ENCODE measurements at regions not wholly inside any gene's neighbourhood (a gene's known extent, or its start where the extent isn't known, plus 50 kb on each side); places are given as distances from the start of the nearest gene placed in this dataset.

DNA sequence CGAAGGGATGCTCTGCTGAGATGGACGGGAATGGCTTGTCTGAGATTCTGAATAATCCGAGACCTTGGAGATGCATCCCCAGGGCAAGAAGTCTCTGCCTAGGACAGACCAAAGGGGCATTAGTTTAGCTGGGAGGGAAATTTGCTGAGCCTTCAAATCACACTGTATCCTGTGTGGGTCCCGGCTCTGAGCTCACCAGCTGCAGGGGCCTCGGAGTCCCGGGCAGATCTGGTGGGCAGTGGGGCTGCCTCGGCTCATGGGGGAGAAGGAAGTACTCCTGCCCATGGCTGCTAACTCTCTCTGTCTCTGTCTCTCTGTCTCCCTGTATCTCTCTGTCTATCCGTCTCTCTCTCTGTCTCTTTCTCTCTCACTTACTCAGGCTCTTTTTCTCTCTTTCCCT, 522.4 kb downstream of the TBC1D22A start:
- no peak overlapping the region for H3K18ac ChIP-seq (ENCODE audit: low read length)
- no peak overlapping the region for H4K91ac ChIP-seq (ENCODE audit: low read depth, low read length, poor library complexity)
- peaks cover 0 to 30% (median 0%) of the 10 kb centered on the region in 3 experiments for H3K27me3 ChIP-seq (ENCODE audit: control insufficient read depth in 3 of 3, insufficient read depth in 3 of 3, low read depth in 1 of 3, low read length in 3 of 3)
- H4K8ac ChIP-seq (ENCODE audit: low read depth, low read length), result no peak overlapping the region
- H3K4me2 ChIP-seq (ENCODE audit: insufficient read depth, low read length, poor library complexity, severe bottlenecking), result no peak overlapping the region
- no peak overlapping the region for H2AK5ac ChIP-seq (ENCODE audit: low read depth, low read length)
- no peak overlapping the region for H3K4me3 ChIP-seq (ENCODE audit: low read length in 2 of 2)
- H3K79me1 ChIP-seq (ENCODE audit: low read depth, low read length), result no peaks in the 10 kb centered on the region
- H2BK5ac ChIP-seq (ENCODE audit: low read length), result no peak overlapping the region
- no peak overlapping the region for H3K4ac ChIP-seq (ENCODE audit: low read length)
- no peak overlapping the region for H3K27ac ChIP-seq (replicated peaks; ENCODE audit: low read length)
- no peak overlapping the region for H3K9ac ChIP-seq (ENCODE audit: low read depth, low read length, poor library complexity)
- H3K23ac ChIP-seq (ENCODE audit: low read depth, low read length, poor library complexity), result no peak overlapping the region
- no peak overlapping the region for H2BK120ac ChIP-seq (ENCODE audit: low read depth, low read length)
- no peak overlapping the region for H2BK15ac ChIP-seq (ENCODE audit: low read length)
- H2AFZ ChIP-seq (ENCODE audit: low read length), result no peak overlapping the region
- no CpG with 5 or more reads among the region's 8 CpGs for WGBS, 2 donors (ENCODE audit: extremely low coverage in 2 of 2, insufficient read length in 2 of 2, insufficient replicate concordance in 1 of 2)
- H3K4me1 ChIP-seq (ENCODE audit: control insufficient read depth in 2 of 2, insufficient read depth in 1 of 2, low read depth in 1 of 2, low read length in 2 of 2), result no peaks in the 10 kb centered on the region
- no peak for DNase-seq (ENCODE audit: low spot score)
- no peak overlapping the region for H3K14ac ChIP-seq (ENCODE audit: low read length)
- H3K36me3 ChIP-seq (replicated peaks in 1 of 2; ENCODE audit: control insufficient read depth in 2 of 2, insufficient read depth in 2 of 2, low read length in 2 of 2), result no peaks in the 10 kb centered on the region
- no peak overlapping the region for H2BK12ac ChIP-seq (ENCODE audit: low read length)
- peaks cover 0 to 74% of the 10 kb centered on the region in 2 donors for H3K9me3 ChIP-seq (replicated peaks in 1 of 2; ENCODE audit: control insufficient read depth in 2 of 2, insufficient read depth in 1 of 2, low read depth in 1 of 2, low read length in 2 of 2)

DNA sequence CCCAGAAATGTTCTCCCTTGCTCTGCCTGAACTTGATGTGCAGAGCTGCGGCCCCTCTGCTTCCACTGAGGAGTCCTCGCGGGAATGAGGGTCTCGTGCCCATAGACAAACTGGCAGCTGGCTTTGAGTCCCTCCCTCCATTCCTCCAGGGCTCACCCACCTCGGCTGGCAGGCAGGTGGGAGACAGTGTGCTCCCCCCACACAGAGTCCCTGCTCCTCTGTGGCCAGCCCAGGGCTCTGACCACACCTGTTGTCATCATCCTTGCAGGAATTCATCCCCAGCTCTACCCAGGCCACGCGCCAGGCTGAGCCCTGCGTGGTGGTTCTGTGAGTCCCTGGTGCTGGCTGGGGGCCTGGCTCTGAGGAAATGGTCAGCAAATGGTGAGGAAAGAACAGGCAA, 521.9 kb downstream of the TBC1D22A start:
- DNase-seq (ENCODE audit: low spot score), result no peak
- no peak overlapping the region for H3K4ac ChIP-seq (ENCODE audit: low read length)
- H2BK15ac ChIP-seq (ENCODE audit: low read length), result no peak overlapping the region
- no peak overlapping the region for H2BK5ac ChIP-seq (ENCODE audit: low read length)
- peaks cover 0 to 74% of the 10 kb centered on the region in 2 donors for H3K9me3 ChIP-seq (replicated peaks in 1 of 2; ENCODE audit: control insufficient read depth in 2 of 2, insufficient read depth in 1 of 2, low read depth in 1 of 2, low read length in 2 of 2)
- no peak overlapping the region for H3K18ac ChIP-seq (ENCODE audit: low read length)
- H2BK120ac ChIP-seq (ENCODE audit: low read depth, low read length), result no peak overlapping the region
- H3K14ac ChIP-seq (ENCODE audit: low read length), result no peak overlapping the region
- WGBS, 2 donors (ENCODE audit: extremely low coverage in 2 of 2, insufficient read length in 2 of 2, insufficient replicate concordance in 1 of 2), result no CpG with 5 or more reads among the region's 8 CpGs
- no peak overlapping the region for H3K23ac ChIP-seq (ENCODE audit: low read depth, low read length, poor library complexity)
- no peak overlapping the region for H2AK5ac ChIP-seq (ENCODE audit: low read depth, low read length)
- H3K36me3 ChIP-seq (replicated peaks in 1 of 2; ENCODE audit: control insufficient read depth in 2 of 2, insufficient read depth in 2 of 2, low read length in 2 of 2), result no peaks in the 10 kb centered on the region
- no peak overlapping the region for H3K4me2 ChIP-seq (ENCODE audit: insufficient read depth, low read length, poor library complexity, severe bottlenecking)
- no peak overlapping the region for H3K9ac ChIP-seq (ENCODE audit: low read depth, low read length, poor library complexity)
- no peaks in the 10 kb centered on the region for H3K79me1 ChIP-seq (ENCODE audit: low read depth, low read length)
- H3K27ac ChIP-seq (replicated peaks; ENCODE audit: low read length), result no peak overlapping the region
- H2AFZ ChIP-seq (ENCODE audit: low read length), result no peak overlapping the region
- H4K91ac ChIP-seq (ENCODE audit: low read depth, low read length, poor library complexity), result no peak overlapping the region
- peak overlapping the region in 1 of 2 donors; percentile 56 for H3K4me3 ChIP-seq (ENCODE audit: low read length in 2 of 2)
- H4K8ac ChIP-seq (ENCODE audit: low read depth, low read length), result no peak overlapping the region
- H3K4me1 ChIP-seq (ENCODE audit: control insufficient read depth in 2 of 2, insufficient read depth in 1 of 2, low read depth in 1 of 2, low read length in 2 of 2), result no peaks in the 10 kb centered on the region
- peaks cover 0 to 30% (median 0%) of the 10 kb centered on the region in 3 experiments for H3K27me3 ChIP-seq (ENCODE audit: control insufficient read depth in 3 of 3, insufficient read depth in 3 of 3, low read depth in 1 of 3, low read length in 3 of 3)
- H2BK12ac ChIP-seq (ENCODE audit: low read length), result no peak overlapping the region

GRCh38 chr22:47283616-47284270, 521.3 kb downstream of the TBC1D22A start:
- Histone ChIP-seq H3K18ac (ENCODE audit: low read length) (no peak overlapping the region), H3K4ac (ENCODE audit: low read length) (no peak overlapping the region), H2BK5ac (ENCODE audit: low read length) (no peak overlapping the region), H3K4me3 (ENCODE audit: low read length in 2 of 2) (peak overlapping the region in 1 of 2 donors; percentile 56), H3K14ac (ENCODE audit: low read length) (no peak overlapping the region), H3K9ac (ENCODE audit: low read depth, low read length, poor library complexity) (no peak overlapping the region), H2BK15ac (ENCODE audit: low read length) (no peak overlapping the region), H2BK12ac (ENCODE audit: low read length) (no peak overlapping the region), H3K4me1 (ENCODE audit: control insufficient read depth in 2 of 2, insufficient read depth in 1 of 2, low read depth in 1 of 2, low read length in 2 of 2) (no peaks in the 10 kb centered on the region), H3K4me2 (ENCODE audit: insufficient read depth, low read length, poor library complexity, severe bottlenecking) (no peak overlapping the region), H4K91ac (ENCODE audit: low read depth, low read length, poor library complexity) (no peak overlapping the region), H3K27ac (replicated peaks; ENCODE audit: low read length) (no peak overlapping the region), H3K79me1 (ENCODE audit: low read depth, low read length) (no peaks in the 10 kb centered on the region), H3K9me3 (replicated peaks in 1 of 2; ENCODE audit: control insufficient read depth in 2 of 2, insufficient read depth in 1 of 2, low read depth in 1 of 2, low read length in 2 of 2) (peaks cover 0 to 75% of the 10 kb centered on the region in 2 donors), H4K8ac (ENCODE audit: low read depth, low read length) (no peak overlapping the region), H2BK120ac (ENCODE audit: low read depth, low read length) (no peak overlapping the region), H3K23ac (ENCODE audit: low read depth, low read length, poor library complexity) (no peak overlapping the region), H3K27me3 (ENCODE audit: control insufficient read depth in 3 of 3, insufficient read depth in 3 of 3, low read depth in 1 of 3, low read length in 3 of 3) (peaks cover 0 to 36% (median 0%) of the 10 kb centered on the region in 3 experiments), H2AK5ac (ENCODE audit: low read depth, low read length) (no peak overlapping the region), H3K36me3 (replicated peaks in 1 of 2; ENCODE audit: control insufficient read depth in 2 of 2, insufficient read depth in 2 of 2, low read length in 2 of 2) (no peaks in the 10 kb centered on the region), H2AFZ (ENCODE audit: low read length) (no peak overlapping the region)
- no CpG with 5 or more reads among the region's 17 CpGs for whole genome bisulfite sequencing, 2 donors (ENCODE audit: extremely low coverage in 2 of 2, insufficient read length in 2 of 2, insufficient replicate concordance in 1 of 2)
- DNase-seq (ENCODE audit: low spot score), result no peak

DNA sequence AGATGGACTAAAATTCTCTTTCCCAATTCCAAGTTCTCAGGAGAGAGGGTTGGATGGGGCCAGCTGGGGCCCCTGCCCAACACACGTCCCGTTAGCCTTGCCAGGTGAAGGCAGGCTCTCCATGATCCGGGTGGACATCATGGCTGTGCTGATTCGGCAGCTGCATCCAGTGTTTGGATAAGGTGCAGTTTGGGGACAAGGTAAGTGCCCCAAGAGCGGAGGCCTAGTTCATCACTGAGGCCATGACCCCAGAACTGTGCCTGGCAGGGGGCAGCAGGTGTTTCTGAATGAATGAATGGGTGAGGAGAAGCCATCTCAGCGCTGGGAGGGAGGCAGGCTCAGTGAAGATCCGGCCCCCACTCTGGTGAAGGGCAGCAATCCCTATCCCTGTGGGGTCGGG, 520.4 kb downstream of the TBC1D22A start:
- Histone ChIP-seq H3K36me3 (replicated peaks in 1 of 2; ENCODE audit: control insufficient read depth in 2 of 2, insufficient read depth in 2 of 2, low read length in 2 of 2) (no peaks in the 10 kb centered on the region), H3K9me3 (replicated peaks in 1 of 2; ENCODE audit: control insufficient read depth in 2 of 2, insufficient read depth in 1 of 2, low read depth in 1 of 2, low read length in 2 of 2) (peaks cover 0 to 74% of the 10 kb centered on the region in 2 donors), H2BK120ac (ENCODE audit: low read depth, low read length) (no peak overlapping the region), H3K27ac (replicated peaks; ENCODE audit: low read length) (no peak overlapping the region), H2BK5ac (ENCODE audit: low read length) (no peak overlapping the region), H3K4me3 (ENCODE audit: low read length in 2 of 2) (no peak overlapping the region), H3K23ac (ENCODE audit: low read depth, low read length, poor library complexity) (no peak overlapping the region), H3K4ac (ENCODE audit: low read length) (no peak overlapping the region), H2BK15ac (ENCODE audit: low read length) (no peak overlapping the region), H3K9ac (ENCODE audit: low read depth, low read length, poor library complexity) (no peak overlapping the region), H3K4me1 (ENCODE audit: control insufficient read depth in 2 of 2, insufficient read depth in 1 of 2, low read depth in 1 of 2, low read length in 2 of 2) (no peaks in the 10 kb centered on the region), H2AK5ac (ENCODE audit: low read depth, low read length) (no peak overlapping the region), H3K27me3 (ENCODE audit: control insufficient read depth in 3 of 3, insufficient read depth in 3 of 3, low read depth in 1 of 3, low read length in 3 of 3) (peaks cover 0 to 38% (median 0%) of the 10 kb centered on the region in 3 experiments), H4K8ac (ENCODE audit: low read depth, low read length) (no peak overlapping the region), H3K4me2 (ENCODE audit: insufficient read depth, low read length, poor library complexity, severe bottlenecking) (no peak overlapping the region), H3K18ac (ENCODE audit: low read length) (no peak overlapping the region), H3K79me1 (ENCODE audit: low read depth, low read length) (no peaks in the 10 kb centered on the region), H2BK12ac (ENCODE audit: low read length) (no peak overlapping the region), H4K91ac (ENCODE audit: low read depth, low read length, poor library complexity) (no peak overlapping the region), H2AFZ (ENCODE audit: low read length) (no peak overlapping the region), H3K14ac (ENCODE audit: low read length) (no peak overlapping the region)
- no peak for DNase-seq (ENCODE audit: low spot score)
- no CpG with 5 or more reads among the region's 8 CpGs for WGBS, 2 donors (ENCODE audit: extremely low coverage in 2 of 2, insufficient read length in 2 of 2, insufficient replicate concordance in 1 of 2)
